MM.1S (cell line): ENCODE measurements at regions not wholly inside any gene's neighbourhood (a gene's known extent, or its start where the extent isn't known, plus 50 kb on each side); places are given as distances from the start of the nearest gene placed in this dataset.

ENCODE experiments used
- DNase-seq: peaks from one replicate; pipeline ENCODE4 v3.0.0-alpha.2; 2015
- H2AFZ ChIP-seq: fragments of 300-600 bp; sonication (generic); 2 replicates; pipeline ENCODE4 v1.6.0; 2016; ENCODE audit warnings: antibody characterized with exemption, low read length
- H3F3A ChIP-seq: fragments of 300-600 bp; sonication (generic); 2 replicates; pipeline ENCODE4 v1.6.1; 2016; ENCODE audit warnings: mild to moderate bottlenecking, antibody characterized with exemption, low read length, moderate library complexity, mixed read lengths; ENCODE audit not compliant: insufficient read depth
- H3K27ac ChIP-seq: fragments of 300-600 bp; sonication (generic); 2 replicates; pipeline ENCODE4 v1.5.1; 2016; ENCODE audit warnings: mild to moderate bottlenecking, low read length
- H3K27me3 ChIP-seq: fragments of 300-600 bp; sonication (generic); replicated peaks from 2 replicates; pipeline ENCODE4 v1.6.0; 2016; ENCODE audit warnings: low read length; ENCODE audit not compliant: insufficient read depth
- H3K36me3 ChIP-seq: fragments of 300-600 bp; sonication (generic); replicated peaks from 2 replicates; pipeline ENCODE4 v1.6.1; 2016; ENCODE audit warnings: mild to moderate bottlenecking, low read length, mixed read lengths; ENCODE audit not compliant: insufficient read depth
- H3K4me1 ChIP-seq: fragments of 300-600 bp; sonication (generic); 2 replicates; pipeline ENCODE4 v1.6.1; 2016; ENCODE audit warnings: low read length, mixed read lengths
- H3K4me2 ChIP-seq: fragments of 300-600 bp; sonication (generic); 2 replicates; pipeline ENCODE4 v1.6.0; 2016; ENCODE audit warnings: low read depth, low read length
- H3K4me3 ChIP-seq: fragments of 300-600 bp; sonication (generic); 2 replicates; pipeline ENCODE4 v1.5.1; 2016; ENCODE audit warnings: low read length, mixed read lengths
- H3K79me2 ChIP-seq: fragments of 300-600 bp; sonication (generic); 2 replicates; pipeline ENCODE4 v1.6.1; 2016; ENCODE audit warnings: mixed run types, low read length, mixed read lengths
- H3K9ac ChIP-seq: fragments of 300-600 bp; sonication (generic); 2 replicates; pipeline ENCODE4 v1.6.1; 2016; ENCODE audit warnings: low read length, mixed read lengths
- H3K9me2 ChIP-seq: fragments of 300-600 bp; sonication (generic); replicated peaks from 2 replicates; pipeline ENCODE4 v1.6.1; 2016; ENCODE audit warnings: mild to moderate bottlenecking, low read length, mixed read lengths; ENCODE audit not compliant: insufficient read depth
- H3K9me3 ChIP-seq: fragments of 300-600 bp; sonication (generic); replicated peaks from 2 replicates; pipeline ENCODE4 v1.6.1; 2016; ENCODE audit warnings: mild to moderate bottlenecking, low read length, mixed read lengths; ENCODE audit not compliant: insufficient read depth
- H4K20me1 ChIP-seq: fragments of 300-600 bp; sonication (generic); 2 replicates; pipeline ENCODE4 v1.6.1; 2016; ENCODE audit warnings: mild to moderate bottlenecking, low read length, moderate library complexity, mixed read lengths; ENCODE audit not compliant: insufficient read depth
- EZH2 ChIP-seq: fragments of 300-600 bp; sonication (generic); optimal IDR thresholded peaks from 2 replicates; pipeline ENCODE3; 2017; ENCODE audit warnings: low read depth, mild to moderate bottlenecking, antibody characterized with exemption, low read length, mixed read lengths
- EZH2phosphoT487 ChIP-seq: fragments of 300-600 bp; sonication (generic); IDR thresholded peaks from 2 replicates; pipeline ENCODE4 v1.6.1; 2018; ENCODE audit warnings: antibody characterized with exemption, low read length
- TF ChIP-seq, protein P1 (sequence below): fragments of 300-600 bp; sonication (generic); IDR thresholded peaks from 2 replicates; pipeline ENCODE4 v1.5.1; 2016; ENCODE audit warnings: antibody characterized with exemption, low read length, mixed read lengths

DNA sequence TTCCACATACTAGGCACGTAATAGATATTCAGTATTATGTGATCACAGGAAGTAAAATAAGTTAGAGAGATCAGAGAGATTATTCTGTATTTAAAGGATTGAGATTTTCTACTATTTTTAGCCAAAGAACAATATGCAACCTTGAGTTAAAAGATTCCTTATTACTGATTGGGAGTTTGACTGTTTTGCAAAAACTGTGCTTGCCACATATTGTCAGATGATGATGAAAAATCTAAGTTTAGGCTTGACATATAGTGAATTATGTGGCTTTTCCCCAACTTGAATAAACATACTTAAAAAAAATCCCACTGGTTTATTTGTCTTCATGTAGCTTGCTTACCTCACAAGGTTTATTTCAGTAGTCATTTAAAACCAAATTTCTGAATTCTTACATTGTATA lies 194.4 kb downstream of the KCNRG start:
- H3K9ac ChIP-seq = no peak overlapping the region
- no peaks in the 10 kb centered on the region for H3K9me2 ChIP-seq
- no peaks in the 10 kb centered on the region for H3K27me3 ChIP-seq
- H2AFZ ChIP-seq = no peak overlapping the region
- H3K36me3 ChIP-seq = no peaks in the 10 kb centered on the region
- H3K9me3 ChIP-seq = no peaks in the 10 kb centered on the region
- H4K20me1 ChIP-seq = no peaks in the 10 kb centered on the region
- H3K79me2 ChIP-seq = no peaks in the 10 kb centered on the region
- TF ChIP-seq, protein P1, sequence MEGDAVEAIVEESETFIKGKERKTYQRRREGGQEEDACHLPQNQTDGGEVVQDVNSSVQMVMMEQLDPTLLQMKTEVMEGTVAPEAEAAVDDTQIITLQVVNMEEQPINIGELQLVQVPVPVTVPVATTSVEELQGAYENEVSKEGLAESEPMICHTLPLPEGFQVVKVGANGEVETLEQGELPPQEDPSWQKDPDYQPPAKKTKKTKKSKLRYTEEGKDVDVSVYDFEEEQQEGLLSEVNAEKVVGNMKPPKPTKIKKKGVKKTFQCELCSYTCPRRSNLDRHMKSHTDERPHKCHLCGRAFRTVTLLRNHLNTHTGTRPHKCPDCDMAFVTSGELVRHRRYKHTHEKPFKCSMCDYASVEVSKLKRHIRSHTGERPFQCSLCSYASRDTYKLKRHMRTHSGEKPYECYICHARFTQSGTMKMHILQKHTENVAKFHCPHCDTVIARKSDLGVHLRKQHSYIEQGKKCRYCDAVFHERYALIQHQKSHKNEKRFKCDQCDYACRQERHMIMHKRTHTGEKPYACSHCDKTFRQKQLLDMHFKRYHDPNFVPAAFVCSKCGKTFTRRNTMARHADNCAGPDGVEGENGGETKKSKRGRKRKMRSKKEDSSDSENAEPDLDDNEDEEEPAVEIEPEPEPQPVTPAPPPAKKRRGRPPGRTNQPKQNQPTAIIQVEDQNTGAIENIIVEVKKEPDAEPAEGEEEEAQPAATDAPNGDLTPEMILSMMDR = no peak
- TF ChIP-seq EZH2phosphoT487 (no peak), EZH2 (no peak)
- no peak overlapping the region for H3K4me3 ChIP-seq
- H3K27ac ChIP-seq = no peak overlapping the region
- H3K4me2 ChIP-seq = no peak overlapping the region
- no peak for DNase-seq
- H3K4me1 ChIP-seq = no peaks in the 10 kb centered on the region
- no peaks in the 10 kb centered on the region for H3F3A ChIP-seq

DNA sequence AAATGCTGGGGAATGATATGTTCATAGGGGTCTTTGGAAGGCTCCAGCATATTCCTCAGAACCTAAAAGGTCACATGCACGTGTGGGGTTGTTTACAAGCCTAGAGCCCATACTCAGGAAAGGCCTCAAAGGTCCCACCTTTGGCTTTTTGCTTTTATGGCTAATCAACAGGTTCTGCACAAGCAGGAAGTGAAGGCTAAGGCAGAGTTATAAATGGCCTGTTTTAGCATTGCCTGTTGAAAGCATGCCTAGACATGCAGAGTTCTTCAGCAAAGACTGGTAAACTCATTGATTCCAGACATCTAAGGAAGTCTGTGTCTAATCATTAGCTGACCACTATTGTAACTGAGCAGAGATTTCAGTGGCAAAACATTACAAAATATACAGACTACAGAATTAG lies 198.3 kb downstream of the KCNRG start:
- no peak for DNase-seq
- H3K36me3 ChIP-seq = no peaks in the 10 kb centered on the region
- H3K27ac ChIP-seq = no peak overlapping the region
- H3K79me2 ChIP-seq = no peaks in the 10 kb centered on the region
- H3K27me3 ChIP-seq = no peaks in the 10 kb centered on the region
- H3K9me2 ChIP-seq = no peaks in the 10 kb centered on the region
- no peak overlapping the region for H3K4me3 ChIP-seq
- H3K4me1 ChIP-seq = no peaks in the 10 kb centered on the region
- H4K20me1 ChIP-seq = no peaks in the 10 kb centered on the region
- no peak overlapping the region for H2AFZ ChIP-seq
- H3K9me3 ChIP-seq = no peaks in the 10 kb centered on the region
- TF ChIP-seq EZH2phosphoT487 (no peak), EZH2 (no peak)
- TF ChIP-seq, protein P1 = no peak
- no peak overlapping the region for H3K4me2 ChIP-seq
- H3K9ac ChIP-seq = no peak overlapping the region
- H3F3A ChIP-seq = no peaks in the 10 kb centered on the region

DNA sequence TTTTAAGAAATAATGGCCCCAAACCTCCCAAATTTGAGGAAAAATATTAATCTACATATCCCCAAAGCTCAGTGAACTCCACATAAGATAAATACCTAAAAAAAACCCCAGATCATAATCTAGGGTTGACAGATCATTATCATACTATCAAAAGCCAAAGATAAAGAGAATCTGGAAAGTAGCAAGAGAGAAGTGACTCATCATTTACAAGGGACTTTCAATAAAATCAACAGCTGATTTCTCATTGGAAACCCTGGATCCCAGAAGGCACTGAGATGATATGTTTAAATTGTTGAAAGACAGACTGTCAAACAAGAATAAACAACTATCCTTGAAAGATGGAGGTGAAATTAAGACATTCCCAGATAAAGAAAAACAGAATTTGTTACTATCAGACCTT lies 199.3 kb downstream of the KCNRG start:
- Histone ChIP-seq H3K4me3 (no peak overlapping the region), H3K79me2 (no peaks in the 10 kb centered on the region), H3K36me3 (no peaks in the 10 kb centered on the region), H2AFZ (no peak overlapping the region), H3K27ac (no peak overlapping the region), H3K9me2 (no peaks in the 10 kb centered on the region), H4K20me1 (no peaks in the 10 kb centered on the region), H3K4me1 (no peaks in the 10 kb centered on the region), H3K4me2 (no peak overlapping the region), H3F3A (no peaks in the 10 kb centered on the region), H3K9ac (no peak overlapping the region), H3K27me3 (no peaks in the 10 kb centered on the region), H3K9me3 (no peaks in the 10 kb centered on the region)
- TF ChIP-seq EZH2phosphoT487 (no peak), EZH2 (no peak)
- TF ChIP-seq, protein P1 = no peak
- no peak for DNase-seq

DNA sequence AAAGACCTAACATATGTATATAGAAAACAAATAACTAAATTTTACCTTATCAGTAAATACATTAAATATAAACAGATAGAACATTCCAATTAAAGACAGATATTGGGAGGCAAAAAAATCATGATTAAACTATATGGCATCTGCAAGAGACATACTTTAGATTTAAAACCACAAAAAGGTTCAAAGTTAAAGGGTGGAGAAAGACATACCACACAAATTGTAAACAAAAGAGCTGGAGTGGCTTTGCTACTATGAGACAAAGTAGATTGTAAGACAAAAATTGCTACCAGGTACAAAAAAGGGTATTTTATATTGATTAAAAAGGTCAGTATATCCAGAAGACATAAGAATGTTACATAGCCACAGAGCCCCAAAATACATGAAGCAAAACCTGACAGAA lies 200.2 kb downstream of the KCNRG start:
- Histone ChIP-seq H3K4me3 (no peak overlapping the region), H4K20me1 (no peaks in the 10 kb centered on the region), H3F3A (no peaks in the 10 kb centered on the region), H3K9ac (no peak overlapping the region), H3K4me2 (no peak overlapping the region), H3K79me2 (no peaks in the 10 kb centered on the region), H3K27me3 (no peaks in the 10 kb centered on the region), H3K36me3 (no peaks in the 10 kb centered on the region), H3K27ac (no peak overlapping the region), H2AFZ (no peak overlapping the region), H3K4me1 (no peaks in the 10 kb centered on the region), H3K9me2 (no peaks in the 10 kb centered on the region), H3K9me3 (no peaks in the 10 kb centered on the region)
- TF ChIP-seq EZH2 = no peak
- TF ChIP-seq, protein P1 = no peak
- no peak for TF ChIP-seq EZH2phosphoT487
- no peak for DNase-seq
